ENCODE measurements at regions not wholly inside any gene's neighbourhood (a gene's known extent, or its start where the extent isn't known, plus 50 kb on each side); places are given as distances from the start of the nearest gene placed in this dataset.

- no peak for TF ChIP-seq POLR2A (IDR thresholded peaks at IDR 0.05)
- TF ChIP-seq POLR2AphosphoS5 (IDR thresholded peaks at IDR 0.05): no peak
- no peak for TF ChIP-seq EP300 (IDR thresholded peaks at IDR 0.05)
Observed at GRCh38 chr4:124455671-124456070, 256.9 kb downstream of the ANKRD50 start.

Data from upper lobe of left lung (tissue), 4 donors.